Suppressor macrophage treated with lipopolysaccharide for 4 hours (primary cell): ENCODE measurements at regions not wholly inside any gene's neighbourhood (a gene's known extent, or its start where the extent isn't known, plus 50 kb on each side); places are given as distances from the start of the nearest gene placed in this dataset.

Source experiments
- DNase-seq: peaks from one replicate; pipeline ENCODE4 v3.0.0-alpha.2; 2020

DNA sequence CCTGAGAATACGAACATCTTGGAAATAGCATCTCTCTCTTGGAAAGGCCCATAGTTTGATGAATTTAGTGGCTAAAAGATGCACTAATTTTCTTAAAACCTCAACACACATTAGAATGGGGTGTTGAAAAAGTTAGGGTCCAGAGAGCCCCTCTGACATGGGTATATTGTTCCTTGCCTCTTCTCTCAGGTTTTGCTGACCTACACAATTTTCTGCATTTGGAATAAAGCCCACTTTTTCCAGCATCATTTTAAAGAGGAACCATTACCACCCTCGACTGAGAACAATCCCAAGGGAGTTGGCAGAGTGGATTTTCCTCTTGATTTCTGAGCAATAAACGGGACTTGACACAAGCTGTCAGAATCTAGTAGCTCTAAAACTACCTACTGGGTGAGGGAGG lies 156.1 kb downstream of the PMP22 start:
- DNase-seq = no peak

DNA sequence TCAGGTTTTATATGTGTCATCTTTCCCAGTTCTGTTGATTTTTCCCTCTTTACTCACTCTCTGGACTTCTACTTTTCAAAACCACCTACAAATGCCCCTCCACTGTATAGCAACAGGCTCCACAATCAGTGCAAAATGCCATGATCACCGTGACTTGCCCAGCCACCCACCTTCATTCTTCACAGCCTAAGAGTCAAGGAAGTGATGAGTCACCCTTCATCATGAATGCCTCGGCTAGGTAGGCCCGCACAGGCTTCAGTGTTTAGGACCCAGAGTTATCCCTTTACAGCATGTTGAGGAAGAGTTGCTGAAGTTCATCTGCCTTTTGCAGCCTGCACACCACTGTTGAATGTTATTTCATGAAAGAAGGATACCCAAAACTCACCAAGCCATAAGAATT lies 158.6 kb downstream of the PMP22 start:
- no peak for DNase-seq

DNA sequence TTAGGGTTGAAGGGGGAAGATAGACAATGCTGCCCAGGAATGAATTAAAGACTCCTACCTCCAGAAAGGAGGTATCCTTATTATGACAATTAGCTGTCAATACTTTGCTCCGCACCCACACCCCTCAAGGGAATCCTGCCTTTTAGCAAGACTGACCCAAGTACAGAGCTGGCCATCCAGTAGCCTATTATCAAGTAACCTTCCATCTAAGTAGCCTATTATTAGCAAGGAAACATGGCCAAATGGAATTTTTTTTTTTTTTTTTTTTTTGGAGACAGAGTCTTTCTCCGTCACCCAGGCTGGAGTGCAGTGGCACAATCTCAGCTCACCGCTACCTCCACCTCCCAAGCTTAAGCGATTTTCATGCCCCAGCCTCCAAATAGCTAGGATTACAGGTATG lies 161.3 kb downstream of the PMP22 start:
- no peak for DNase-seq

DNA sequence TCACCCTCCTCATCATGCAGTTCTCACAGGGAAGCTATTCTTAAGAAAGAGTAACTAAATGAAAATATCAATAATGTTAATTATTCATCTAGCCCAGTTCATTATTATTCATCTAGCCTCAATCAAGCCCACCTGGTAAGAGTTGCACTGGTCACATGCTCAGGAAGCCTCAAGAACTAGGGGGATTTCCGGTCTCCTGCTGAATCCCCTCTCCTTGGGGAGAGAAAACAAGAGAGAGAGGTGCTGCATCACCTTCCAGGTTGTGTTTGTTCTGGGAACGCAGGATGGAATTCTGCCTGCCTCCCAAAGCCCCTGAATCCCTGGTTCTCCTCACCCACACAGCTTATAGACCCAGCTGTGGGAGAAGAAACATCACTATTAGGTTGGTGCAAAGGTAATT lies 164.0 kb downstream of the PMP22 start:
- no peak for DNase-seq

DNA sequence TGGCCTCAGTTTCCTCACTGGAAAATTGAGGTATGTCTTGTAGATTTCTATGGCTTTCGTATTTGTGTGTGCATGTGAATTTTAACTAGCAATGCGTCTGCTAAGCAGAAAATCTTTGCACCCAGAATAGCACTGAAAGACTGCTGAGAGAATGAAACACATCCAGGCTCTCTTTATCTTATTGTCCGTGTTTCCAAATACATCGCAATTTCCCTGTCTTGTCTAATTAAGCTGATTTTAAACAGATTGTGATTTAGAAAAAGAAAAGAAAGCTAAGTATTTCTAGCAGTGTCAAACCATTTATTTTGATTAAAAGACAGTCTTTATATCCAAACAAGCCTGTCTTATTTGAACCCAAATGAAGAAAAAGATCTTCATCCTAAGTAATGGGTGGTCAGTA lies 168.6 kb downstream of the PMP22 start:
- DNase-seq = no peak

DNA sequence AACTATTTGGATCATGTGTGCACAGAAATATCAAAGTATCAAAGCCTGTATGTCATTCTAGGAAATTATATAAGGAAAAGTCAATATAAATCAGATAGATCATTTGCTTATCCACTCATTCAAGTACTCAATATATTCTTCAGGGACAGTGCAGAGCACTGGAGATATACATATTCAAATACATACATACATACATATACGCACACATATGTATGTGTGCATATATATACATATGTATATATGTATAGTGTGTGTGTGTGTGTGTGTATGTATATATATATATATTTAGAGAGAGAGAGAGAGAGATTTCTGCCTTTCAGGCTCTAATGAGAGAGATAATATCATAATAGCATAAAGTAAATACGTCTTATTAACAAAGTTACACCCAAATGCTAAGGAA lies 169.2 kb downstream of the PMP22 start:
- no peak for DNase-seq

DNA sequence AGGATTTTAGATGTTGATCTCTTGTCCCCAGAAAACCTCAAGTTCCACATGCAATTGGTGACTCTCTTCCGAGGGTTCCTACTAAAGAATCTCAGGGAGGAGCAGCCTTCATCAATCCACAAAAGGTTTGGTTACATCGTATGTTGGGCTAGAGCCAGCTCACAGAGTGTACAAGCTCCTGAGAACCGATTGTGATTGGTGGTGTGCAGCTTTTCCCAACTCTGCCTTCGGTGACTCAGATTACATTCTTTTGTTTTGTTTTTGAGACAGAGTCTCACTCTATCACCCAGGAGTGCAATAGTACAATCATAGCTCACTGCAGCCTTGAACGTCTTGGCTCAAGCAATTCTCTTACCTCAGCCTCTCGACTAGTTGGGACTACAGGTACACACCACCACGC lies 172.4 kb downstream of the PMP22 start:
- no peak for DNase-seq

DNA sequence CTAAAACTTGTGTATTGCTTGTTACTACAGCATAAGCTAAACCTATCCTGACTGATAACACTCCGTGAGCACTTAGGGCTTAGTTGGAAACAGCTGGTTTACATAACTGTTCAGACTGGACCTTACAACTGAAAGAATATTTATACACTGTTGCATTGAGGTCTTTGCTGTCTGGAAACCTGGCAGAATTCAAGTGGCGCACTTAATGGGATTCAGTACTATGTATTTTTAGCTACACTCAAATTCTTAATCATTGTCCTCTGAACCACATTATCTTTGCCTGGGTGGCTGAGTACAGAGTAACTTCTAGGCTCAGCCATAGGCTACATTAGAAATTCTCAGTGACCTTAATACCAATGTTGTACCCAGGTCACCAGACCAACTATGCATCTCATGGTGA lies 172.9 kb downstream of the PMP22 start:
- DNase-seq = no peak

DNA sequence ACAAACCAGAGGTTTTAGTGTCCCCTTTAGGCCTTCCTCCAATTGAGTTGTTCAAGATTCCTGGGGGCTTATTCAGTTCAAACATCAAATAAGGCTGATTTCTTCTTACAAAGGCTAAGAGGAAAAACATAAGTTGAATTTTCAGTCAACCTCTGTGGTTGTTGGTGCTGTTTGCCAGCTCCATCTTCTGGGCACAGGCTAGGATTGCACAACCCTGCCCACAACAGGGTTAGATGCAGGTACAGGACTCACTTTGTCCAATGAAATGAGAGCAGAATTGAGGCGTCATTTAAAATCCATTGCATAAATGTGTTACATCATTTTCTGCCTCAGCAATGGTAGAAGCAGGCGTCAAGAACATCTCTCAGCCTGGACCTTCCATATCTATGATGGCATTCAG lies 173.3 kb downstream of the PMP22 start:
- DNase-seq = no peak

DNA sequence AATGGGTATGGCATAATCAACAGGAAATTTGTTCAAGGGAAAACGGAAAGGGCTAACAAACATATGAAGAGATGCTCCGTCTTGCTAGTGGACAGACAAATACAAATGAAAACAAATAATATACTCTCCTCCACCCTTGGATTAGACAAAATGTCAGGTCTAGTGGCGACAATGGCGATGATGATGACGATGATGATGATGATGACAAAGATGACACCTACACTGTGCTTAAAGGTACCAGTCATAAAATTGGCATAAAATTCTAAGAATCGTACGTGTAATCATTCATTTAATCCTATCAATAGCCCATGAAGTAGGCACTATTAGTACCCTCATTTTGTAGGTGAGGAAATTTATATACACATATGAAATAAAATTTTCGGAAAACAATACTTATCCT lies 174.6 kb downstream of the PMP22 start:
- DNase-seq = no peak

DNA sequence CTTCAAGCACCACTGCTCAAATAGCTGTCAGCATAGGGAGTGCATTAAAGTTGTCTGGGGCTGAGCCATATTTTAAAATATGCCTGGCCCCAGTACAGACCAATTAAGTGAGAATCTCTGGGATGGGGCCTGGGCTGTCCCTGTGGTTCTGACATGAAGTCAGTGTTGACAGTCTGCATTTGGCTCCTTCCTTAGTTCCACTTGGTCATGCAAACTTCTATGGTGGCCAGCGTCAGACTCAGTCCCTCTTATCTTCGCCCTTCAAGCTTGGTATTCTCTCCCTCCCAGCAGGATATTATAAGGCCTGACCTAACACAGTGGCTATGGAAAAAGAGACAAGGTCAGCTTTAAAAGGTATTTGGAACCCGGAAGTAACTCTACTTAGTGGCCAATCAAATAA lies 177.2 kb downstream of the PMP22 start:
- DNase-seq = no peak

DNA sequence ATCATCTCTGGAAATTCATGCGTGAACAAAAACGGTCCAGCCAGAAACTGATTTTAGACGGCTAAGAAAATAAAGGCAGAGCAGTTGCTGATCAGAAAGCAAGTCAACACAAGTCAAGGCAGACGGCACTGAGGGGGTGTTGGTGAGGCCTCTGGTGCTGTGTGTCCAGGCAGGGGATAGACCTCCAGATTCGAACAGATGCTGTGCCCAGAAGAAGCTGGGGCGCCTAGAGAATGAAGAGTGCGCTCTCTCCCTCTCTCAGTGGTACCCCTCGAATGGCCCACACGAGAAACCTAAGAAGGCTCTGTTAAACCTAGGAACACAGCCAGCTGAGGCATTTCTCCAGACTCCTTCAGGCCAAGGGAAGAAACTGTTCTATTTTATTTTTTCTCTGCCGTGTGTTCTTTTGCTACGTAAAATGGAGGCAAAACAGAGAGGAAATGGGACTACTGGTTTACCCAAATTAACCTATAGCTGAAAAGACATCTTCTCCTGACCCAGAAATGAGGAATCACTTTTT lies 178.3 kb downstream of the PMP22 start:
- DNase-seq = no peak

DNA sequence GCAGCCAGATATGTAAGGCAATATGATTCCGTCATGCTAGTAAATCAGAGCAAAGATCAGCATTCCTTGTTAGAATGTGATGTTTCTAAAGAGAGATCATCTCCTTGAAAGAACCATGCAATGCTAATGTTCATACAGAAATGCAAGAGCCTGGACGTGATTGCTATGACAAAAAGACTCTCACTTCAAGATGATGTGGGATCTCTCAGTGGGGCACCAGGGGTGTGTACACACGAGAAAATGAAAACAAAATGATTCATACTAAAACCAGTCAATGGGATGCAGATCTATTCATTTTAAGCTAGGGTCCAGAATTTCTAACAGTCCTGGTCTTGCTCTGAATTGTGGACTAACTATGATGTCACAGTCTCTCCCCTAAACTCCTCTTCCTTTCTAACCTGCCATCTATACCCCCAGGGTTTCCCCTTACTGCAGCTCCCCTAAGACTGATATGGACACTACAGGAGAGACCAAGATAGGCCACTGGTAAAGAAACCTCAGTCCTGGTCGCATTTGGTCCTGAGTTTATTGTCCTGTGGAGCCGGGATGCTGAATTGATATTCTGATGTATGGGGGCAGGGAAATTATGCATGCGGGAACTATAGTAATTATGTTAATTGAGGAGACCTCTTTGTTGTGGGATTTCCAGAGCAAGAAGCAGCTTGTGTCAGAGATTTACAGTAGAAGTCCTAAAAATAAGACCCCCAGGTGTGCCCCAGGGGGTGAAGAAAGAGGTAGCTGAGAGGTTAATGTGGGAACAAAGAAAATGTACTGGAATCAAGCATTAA lies 179.0 kb downstream of the PMP22 start:
- no peak for DNase-seq

DNA sequence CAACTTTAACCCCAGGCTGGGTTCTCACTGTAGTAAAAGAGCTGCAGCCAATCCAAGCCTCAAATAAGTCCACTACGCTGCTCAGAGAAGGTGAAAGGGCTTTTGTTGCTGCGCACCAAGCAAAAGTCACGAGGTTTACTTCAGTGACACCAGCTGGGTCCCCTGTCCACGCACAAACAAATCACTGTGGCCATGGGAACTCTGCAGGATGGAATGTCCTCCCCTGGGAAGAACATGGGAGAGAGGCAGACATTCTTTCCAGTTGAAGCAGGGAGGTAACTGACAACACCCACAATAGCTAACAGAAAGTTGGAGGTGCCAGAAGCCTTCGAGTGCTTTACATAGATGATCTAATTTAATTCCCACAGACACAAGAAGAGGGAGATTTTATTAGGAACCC lies 181.9 kb downstream of the PMP22 start:
- DNase-seq = no peak

DNA sequence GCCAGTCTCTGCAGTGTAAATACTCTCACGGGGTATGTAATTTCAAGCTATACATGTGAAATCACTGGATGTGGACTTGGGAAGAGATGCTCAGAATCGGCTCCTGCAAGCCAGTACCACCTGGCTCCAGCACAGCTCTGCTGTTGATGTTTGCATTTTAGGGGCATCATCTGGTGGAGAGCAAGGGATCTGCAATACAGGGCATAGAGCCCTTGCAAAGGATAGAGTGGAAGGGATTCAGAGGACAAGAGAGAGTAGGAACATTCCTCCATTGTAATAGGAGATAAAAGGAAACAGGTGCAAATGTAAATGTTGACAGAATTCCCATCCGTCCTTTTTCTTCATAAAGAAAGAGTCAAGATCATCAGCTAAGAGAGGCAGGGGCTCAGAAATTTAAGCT lies 184.1 kb downstream of the PMP22 start:
- no peak for DNase-seq

DNA sequence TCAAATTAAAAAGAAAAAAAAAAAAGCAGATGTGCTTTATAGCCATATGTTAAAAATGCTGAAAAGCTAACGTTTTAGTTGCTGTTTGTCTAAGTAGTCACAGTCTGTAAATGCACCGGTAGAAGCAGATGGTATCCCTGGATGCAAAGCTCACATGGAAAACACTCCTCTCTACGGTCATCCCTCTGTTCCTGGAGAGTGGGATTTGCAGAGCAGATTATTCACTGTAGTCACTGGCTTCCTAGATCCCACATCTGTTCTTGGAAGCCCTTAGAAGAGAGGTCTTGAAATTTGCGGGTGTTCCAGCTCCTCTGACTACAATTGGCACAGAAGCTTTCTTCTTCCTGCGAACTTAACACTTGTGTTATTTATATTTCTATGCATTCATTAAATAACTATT lies 186.6 kb downstream of the PMP22 start:
- no peak for DNase-seq

DNA sequence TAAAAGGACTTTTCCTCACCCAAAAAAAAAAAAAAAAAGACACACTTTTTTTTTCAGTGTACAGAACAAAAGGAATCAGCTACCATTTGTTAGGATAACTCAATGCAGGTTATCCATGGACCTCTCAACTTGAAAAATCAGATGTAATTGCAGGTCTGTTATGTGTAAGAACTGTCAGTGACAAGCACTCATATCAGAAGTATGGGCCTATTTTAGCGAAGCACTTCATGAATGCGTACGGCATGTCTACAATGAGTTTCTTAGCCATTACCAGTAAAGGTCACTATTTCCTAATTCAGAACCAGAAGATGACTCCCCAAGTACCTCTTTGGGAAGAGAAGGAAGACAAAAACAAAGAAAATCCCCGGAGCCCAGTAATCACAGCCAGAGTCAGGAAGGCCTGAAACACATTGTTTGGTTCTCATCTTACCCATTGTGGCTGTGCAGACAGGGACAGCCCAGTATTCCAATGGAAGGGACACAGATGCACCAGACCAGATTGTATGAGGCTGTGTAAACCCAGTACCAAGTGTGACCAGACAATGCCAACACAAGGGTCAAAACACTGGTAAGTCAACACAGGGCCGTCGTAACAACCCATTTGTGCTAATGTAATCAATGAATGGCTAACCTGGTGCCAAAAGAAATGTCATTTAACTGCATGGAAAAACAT lies 188.0 kb downstream of the PMP22 start:
- DNase-seq = no peak

DNA sequence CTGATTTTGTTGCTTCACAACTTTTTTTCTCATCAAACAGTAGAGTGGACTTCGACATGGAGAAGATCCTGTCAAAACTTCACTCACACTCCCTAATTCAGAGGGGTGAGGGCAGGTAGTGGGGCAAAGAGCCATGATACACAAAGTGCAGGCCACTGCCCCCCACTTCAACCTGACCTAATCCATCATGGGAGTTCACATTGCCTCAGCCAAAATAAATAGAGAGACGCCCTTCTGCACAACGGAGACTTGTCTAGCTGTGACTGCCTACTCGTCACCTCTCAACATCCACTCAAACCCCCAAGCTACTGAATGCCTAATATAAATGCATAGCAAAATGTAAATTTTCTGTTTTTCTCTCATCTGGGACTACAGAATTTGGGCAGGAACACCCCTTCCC lies 213.2 kb downstream of the PMP22 start:
- no peak for DNase-seq

DNA sequence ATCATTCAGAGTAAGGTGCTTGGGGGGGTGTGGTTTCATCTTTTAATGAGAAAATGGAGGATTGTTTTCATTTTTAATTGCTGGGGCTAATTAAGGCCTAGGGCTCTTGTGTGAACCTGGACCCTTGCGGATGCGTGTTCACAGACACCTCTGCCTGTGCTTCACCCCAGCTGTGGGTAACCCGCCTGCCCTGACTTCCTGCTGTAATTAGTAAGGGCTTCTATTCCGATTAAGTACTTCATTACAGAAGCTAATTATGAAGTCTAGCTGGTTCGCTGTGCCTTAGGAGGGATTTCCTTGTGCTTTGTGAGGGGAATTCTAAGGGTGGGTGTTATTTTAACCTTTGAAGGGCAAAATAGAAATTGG lies 215.3 kb downstream of the PMP22 start:
- DNase-seq = no peak

DNA sequence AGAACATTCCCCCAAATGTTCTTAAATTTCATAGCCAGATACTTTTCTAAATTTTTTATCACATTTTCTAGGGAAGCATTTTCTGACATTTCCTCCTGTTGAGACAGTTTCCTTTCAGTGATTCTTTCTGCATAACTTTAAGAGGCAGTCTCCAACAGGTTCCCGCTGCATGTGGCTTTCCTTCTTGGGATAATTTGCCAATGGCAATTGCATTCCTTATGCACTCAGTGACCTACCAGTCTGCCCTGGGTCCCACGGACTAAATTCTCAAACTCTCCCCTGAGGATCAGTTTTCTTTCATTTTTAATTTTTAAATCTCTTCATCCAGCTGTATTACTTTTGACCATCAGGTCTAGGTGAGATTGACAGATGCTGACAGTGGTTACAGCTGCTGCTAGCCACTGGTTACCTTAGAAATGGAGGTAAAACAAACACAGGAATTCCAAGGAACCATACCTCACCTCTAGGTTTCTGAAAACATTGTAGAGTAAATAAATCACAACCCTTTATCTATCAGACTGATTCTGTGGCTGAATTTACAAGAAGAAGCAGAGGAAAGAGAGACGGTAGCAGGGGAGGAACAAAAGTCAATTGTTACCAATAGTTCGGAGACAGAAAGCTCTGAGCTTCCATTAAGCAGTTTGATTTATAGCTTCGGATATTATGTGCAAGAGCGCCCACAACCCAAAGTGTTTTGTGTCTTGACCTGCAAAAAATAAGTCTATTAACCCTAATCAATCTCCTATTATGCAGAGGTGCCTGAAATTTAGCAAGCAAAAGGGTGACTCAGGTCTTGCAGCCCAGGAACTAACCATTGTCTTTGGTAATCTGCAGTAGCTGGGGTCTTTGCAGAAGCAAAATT lies 216.0 kb downstream of the PMP22 start:
- no peak for DNase-seq

DNA sequence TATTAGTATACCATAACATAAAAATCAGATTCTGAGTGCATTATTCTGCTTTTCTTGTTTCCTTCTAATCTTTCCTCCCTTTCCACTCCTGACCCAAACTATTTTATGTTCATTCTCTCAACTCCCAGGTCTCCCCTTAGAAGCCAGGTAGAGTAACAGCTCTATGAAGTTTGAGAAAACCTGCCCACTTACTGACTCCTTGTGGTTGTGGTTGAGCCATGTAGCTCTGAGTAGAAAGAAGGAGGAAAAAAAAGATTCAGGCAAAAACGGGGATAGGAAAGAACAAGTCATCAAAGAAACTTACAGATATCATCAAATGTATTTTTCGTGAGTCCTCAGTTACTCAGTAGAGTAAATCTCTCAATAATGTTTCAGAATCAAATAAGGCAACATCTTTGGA lies 216.7 kb downstream of the PMP22 start:
- no peak for DNase-seq

DNA sequence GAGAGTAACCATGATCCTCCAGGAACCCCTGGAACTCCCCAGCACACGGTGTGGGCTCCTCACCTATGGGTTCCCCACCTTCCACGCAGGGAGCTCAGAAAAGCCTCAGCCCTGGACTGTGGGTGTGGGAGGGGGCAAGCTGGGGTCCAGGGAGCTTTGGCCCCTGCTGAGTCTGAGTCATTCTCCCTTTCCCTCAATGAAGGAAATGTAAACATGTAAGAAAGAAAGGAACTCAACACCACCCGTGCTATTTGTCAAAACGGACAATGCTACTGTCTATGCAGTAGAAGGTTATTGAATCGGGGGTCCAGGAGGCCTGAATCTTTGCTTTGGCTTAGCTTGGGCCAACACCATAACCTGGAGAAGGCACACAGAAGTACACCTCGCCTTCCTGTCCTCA lies 222.8 kb downstream of the PMP22 start:
- DNase-seq = no peak

DNA sequence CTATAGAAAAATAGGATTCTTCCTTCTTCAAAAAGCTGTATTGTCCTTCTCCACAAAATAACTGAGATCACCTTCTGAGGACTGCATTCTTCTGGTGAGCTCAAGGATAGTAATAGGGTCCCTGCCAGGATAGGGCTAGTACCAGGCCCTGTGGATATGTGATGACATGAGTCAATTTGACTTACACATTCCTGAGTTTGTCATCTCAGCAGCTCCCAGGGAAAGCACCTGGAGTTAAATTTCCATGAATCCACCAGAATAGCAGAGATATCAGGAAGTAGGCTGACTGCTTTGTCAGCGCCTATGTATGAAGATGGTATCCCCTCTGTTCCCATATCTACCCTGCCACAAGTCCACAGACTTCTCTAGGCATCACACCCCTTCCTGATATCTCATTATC lies 225.8 kb downstream of the PMP22 start:
- DNase-seq = no peak

DNA sequence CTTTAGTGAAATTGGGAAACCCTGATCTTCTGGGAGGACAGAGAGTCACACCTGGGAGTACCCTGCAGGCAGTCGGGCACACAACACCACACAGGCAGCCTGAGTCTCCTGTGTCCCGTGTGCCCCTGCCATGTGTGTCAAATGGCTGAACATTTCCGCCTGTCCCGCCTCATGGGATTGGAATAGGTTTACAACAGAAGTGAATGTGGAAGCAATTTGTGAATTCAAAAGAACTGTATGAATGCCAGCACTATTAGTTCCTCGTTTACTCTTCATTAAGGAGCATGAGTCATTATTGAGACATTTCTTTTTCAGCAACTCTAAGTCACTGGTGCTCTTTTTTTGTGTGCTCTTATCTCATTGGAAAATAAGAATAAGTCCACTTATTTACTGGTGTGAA lies 226.5 kb downstream of the PMP22 start:
- peak; percentile 29 for DNase-seq
